Activated T-cell treated with anti-CD3 and anti-CD28 coated beads, Interleukin-2, amount 50 U/mL, for 24 hours (primary cell): ENCODE measurements at regions not wholly inside any gene's neighbourhood (a gene's known extent, or its start where the extent isn't known, plus 50 kb on each side); places are given as distances from the start of the nearest gene placed in this dataset.

ENCODE experiments used
- DNase-seq: peaks from one replicate; pipeline ENCODE4 v3.0.0-alpha.2; 2020
- H3K27ac Mint-ChIP-seq: 2 replicates; pipeline ENCODE4 v1.8.0; 2020; ENCODE audit warnings: mild to moderate bottlenecking, mixed read lengths
- H3K27me3 Mint-ChIP-seq: 2 replicates; pipeline ENCODE4 v1.8.0; 2020; ENCODE audit warnings: mixed read lengths
- H3K36me3 Mint-ChIP-seq: 2 replicates; pipeline ENCODE4 v1.8.0; 2020; ENCODE audit warnings: low read depth, mixed read lengths
- H3K4me1 Mint-ChIP-seq: 2 replicates; pipeline ENCODE4 v1.8.0; 2020; ENCODE audit warnings: low read depth, mixed read lengths
- H3K4me3 Mint-ChIP-seq: 2 replicates; pipeline ENCODE4 v1.8.0; 2020; ENCODE audit warnings: mild to moderate bottlenecking, moderate library complexity, mixed read lengths
- H3K9me3 Mint-ChIP-seq: 2 replicates; pipeline ENCODE4 v1.8.0; 2020; ENCODE audit warnings: mixed read lengths

GRCh38 chr7:22676385-22676784 lies 50.6 kb upstream of the IL6 start:
- DNase-seq = no peak
- peak overlapping the region; percentile 89 for H3K27ac Mint-ChIP-seq

GRCh38 chr7:22675917-22676343 lies 51.1 kb upstream of the IL6 start:
- peaks cover 7% of the 10 kb centered on the region for H3K9me3 Mint-ChIP-seq
- H3K4me1 Mint-ChIP-seq = peaks cover 71% of the 10 kb centered on the region
- no peak for DNase-seq
- no peak overlapping the region for H3K4me3 Mint-ChIP-seq
- H3K36me3 Mint-ChIP-seq = no peaks in the 10 kb centered on the region
- H3K27me3 Mint-ChIP-seq = no peaks in the 10 kb centered on the region
- H3K27ac Mint-ChIP-seq = peak overlapping the region; percentile 80

More at GRCh38 chr7:22676385-22676784, 50.6 kb upstream of the IL6 start:
- H3K4me3 Mint-ChIP-seq = no peak overlapping the region
- H3K4me1 Mint-ChIP-seq = peaks cover 69% of the 10 kb centered on the region
- H3K36me3 Mint-ChIP-seq = no peaks in the 10 kb centered on the region
- peaks cover 7% of the 10 kb centered on the region for H3K9me3 Mint-ChIP-seq
- H3K27me3 Mint-ChIP-seq = no peaks in the 10 kb centered on the region

GRCh38 chr7:22675421-22675820 lies 51.6 kb upstream of the IL6 start:
- no peaks in the 10 kb centered on the region for H3K36me3 Mint-ChIP-seq
- H3K4me1 Mint-ChIP-seq = peaks cover 66% of the 10 kb centered on the region
- no peak overlapping the region for H3K27ac Mint-ChIP-seq
- no peak overlapping the region for H3K4me3 Mint-ChIP-seq
- H3K9me3 Mint-ChIP-seq = peaks cover 7% of the 10 kb centered on the region
- no peaks in the 10 kb centered on the region for H3K27me3 Mint-ChIP-seq
- no peak for DNase-seq

GRCh38 chr7:22672846-22673680 lies 53.9 kb upstream of the IL6 start:
- no peak for DNase-seq
- H3K36me3 Mint-ChIP-seq = no peaks in the 10 kb centered on the region
- H3K9me3 Mint-ChIP-seq = peaks cover 7% of the 10 kb centered on the region
- H3K27ac Mint-ChIP-seq = no peak overlapping the region
- peaks cover 55% of the 10 kb centered on the region for H3K4me1 Mint-ChIP-seq
- H3K4me3 Mint-ChIP-seq = no peak overlapping the region
- no peaks in the 10 kb centered on the region for H3K27me3 Mint-ChIP-seq

- Mint-ChIP-seq H3K4me1 (peaks cover 52% of the 10 kb centered on the region), H3K9me3 (peaks cover 7% of the 10 kb centered on the region), H3K36me3 (no peaks in the 10 kb centered on the region), H3K27ac (no peak overlapping the region), H3K27me3 (peaks cover 4% of the 10 kb centered on the region), H3K4me3 (no peak overlapping the region)
- no peak for DNase-seq
These were observed 55.7 kb upstream of the IL6 start for GRCh38 chr7:22671177-22671879.

- H3K4me1 Mint-ChIP-seq = peaks cover 51% of the 10 kb centered on the region
- no peak for DNase-seq
- peaks cover 4% of the 10 kb centered on the region for H3K27me3 Mint-ChIP-seq
- H3K27ac Mint-ChIP-seq = no peak overlapping the region
- peaks cover 7% of the 10 kb centered on the region for H3K9me3 Mint-ChIP-seq
- no peaks in the 10 kb centered on the region for H3K36me3 Mint-ChIP-seq
- no peak overlapping the region for H3K4me3 Mint-ChIP-seq
These were observed 56.6 kb upstream of the IL6 start for GRCh38 chr7:22670422-22670815.

GRCh38 chr7:22669692-22670421 lies 57.1 kb upstream of the IL6 start:
- peaks cover 46% of the 10 kb centered on the region for H3K4me1 Mint-ChIP-seq
- H3K27ac Mint-ChIP-seq = no peak overlapping the region
- H3K27me3 Mint-ChIP-seq = peaks cover 4% of the 10 kb centered on the region
- DNase-seq = no peak
- H3K36me3 Mint-ChIP-seq = no peaks in the 10 kb centered on the region
- peaks cover 7% of the 10 kb centered on the region for H3K9me3 Mint-ChIP-seq
- no peak overlapping the region for H3K4me3 Mint-ChIP-seq

- no peak overlapping the region for H3K4me3 Mint-ChIP-seq
- H3K27me3 Mint-ChIP-seq = peaks cover 4% of the 10 kb centered on the region
- DNase-seq = no peak
- no peak overlapping the region for H3K27ac Mint-ChIP-seq
- no peaks in the 10 kb centered on the region for H3K36me3 Mint-ChIP-seq
- peaks cover 5% of the 10 kb centered on the region for H3K9me3 Mint-ChIP-seq
- peaks cover 46% of the 10 kb centered on the region for H3K4me1 Mint-ChIP-seq
These were observed 58.0 kb upstream of the IL6 start for GRCh38 chr7:22668971-22669401.

GRCh38 chr7:22667562-22668239 lies 59.3 kb upstream of the IL6 start:
- Mint-ChIP-seq H3K9me3 (no peaks in the 10 kb centered on the region), H3K27me3 (peaks cover 6% of the 10 kb centered on the region), H3K36me3 (no peaks in the 10 kb centered on the region), H3K27ac (no peak overlapping the region), H3K4me3 (no peak overlapping the region), H3K4me1 (peaks cover 46% of the 10 kb centered on the region)
- no peak for DNase-seq

- Mint-ChIP-seq H3K4me1 (peaks cover 47% of the 10 kb centered on the region), H3K27ac (no peak overlapping the region), H3K9me3 (no peaks in the 10 kb centered on the region), H3K4me3 (no peak overlapping the region), H3K27me3 (peaks cover 9% of the 10 kb centered on the region), H3K36me3 (no peaks in the 10 kb centered on the region)
- no peak for DNase-seq
These were observed 59.8 kb upstream of the IL6 start for GRCh38 chr7:22667187-22667561.

- H3K9me3 Mint-ChIP-seq = no peaks in the 10 kb centered on the region
- H3K27ac Mint-ChIP-seq = no peak overlapping the region
- DNase-seq = no peak
- peaks cover 51% of the 10 kb centered on the region for H3K4me1 Mint-ChIP-seq
- H3K27me3 Mint-ChIP-seq = peaks cover 9% of the 10 kb centered on the region
- H3K36me3 Mint-ChIP-seq = no peaks in the 10 kb centered on the region
- H3K4me3 Mint-ChIP-seq = no peak overlapping the region
These were observed 60.3 kb upstream of the IL6 start for GRCh38 chr7:22666732-22667131.

- no peaks in the 10 kb centered on the region for H3K36me3 Mint-ChIP-seq
- DNase-seq = no peak
- H3K27ac Mint-ChIP-seq = no peak overlapping the region
- H3K9me3 Mint-ChIP-seq = no peaks in the 10 kb centered on the region
- H3K4me3 Mint-ChIP-seq = no peak overlapping the region
- peaks cover 52% of the 10 kb centered on the region for H3K4me1 Mint-ChIP-seq
- peaks cover 13% of the 10 kb centered on the region for H3K27me3 Mint-ChIP-seq
These were observed 61.1 kb upstream of the IL6 start for GRCh38 chr7:22665923-22666322.

GRCh38 chr7:22664988-22665798 lies 61.8 kb upstream of the IL6 start:
- peaks cover 20% of the 10 kb centered on the region for H3K27me3 Mint-ChIP-seq
- no peak overlapping the region for H3K4me3 Mint-ChIP-seq
- no peak overlapping the region for H3K27ac Mint-ChIP-seq

More at GRCh38 chr7:22664988-22665798, 61.8 kb upstream of the IL6 start:
- no peaks in the 10 kb centered on the region for H3K36me3 Mint-ChIP-seq
- H3K9me3 Mint-ChIP-seq = no peaks in the 10 kb centered on the region
- no peak for DNase-seq
- H3K4me1 Mint-ChIP-seq = peaks cover 52% of the 10 kb centered on the region
